CD4-positive, CD25-positive, alpha-beta regulatory T cell (primary cell): ENCODE measurements at regions not wholly inside any gene's neighbourhood (a gene's known extent, or its start where the extent isn't known, plus 50 kb on each side); places are given as distances from the start of the nearest gene placed in this dataset.
"Not testable (repeated sequence)": the region's sequence is repeated elsewhere in the genome, so short reads cannot be mapped to it uniquely, and the experiment has no call there.

Source experiments
- ATAC-seq, 2 donors: fragments of 150-1000 bp; cut with Tn5 transposase; one replicate each; pipeline ENCODE4 v1.10.0; 2021; ENCODE audit warnings: low read depth in 2 of 2, moderate number of reproducible peaks in 2 of 2, moderate library complexity in 1 of 2
- DNase-seq, 3 donors: peaks; one replicate each; pipeline versions ENCODE4 v3.0.0 to v3.0.0-alpha.2; 2012 to 2022; ENCODE audit warnings: mixed read lengths in 1 of 3
- H3K27ac ChIP-seq: one replicate; pipeline ENCODE4 v1.7.0; 2013; ENCODE audit warnings: mild to moderate bottlenecking, low read length; ENCODE audit not compliant: insufficient read depth, poor library complexity, severe bottlenecking
- H3K27me3 ChIP-seq: one replicate; pipeline ENCODE4 v1.7.0; 2013; ENCODE audit warnings: low read length; ENCODE audit not compliant: control insufficient read depth, insufficient read depth
- H3K36me3 ChIP-seq: one replicate; pipeline ENCODE4 v1.7.0; 2013; ENCODE audit warnings: mild to moderate bottlenecking, low read length, moderate library complexity; ENCODE audit not compliant: control insufficient read depth, insufficient read depth
- H3K4me1 ChIP-seq: 2 replicates; pipeline ENCODE4 v1.7.0; 2013; ENCODE audit warnings: mild to moderate bottlenecking, low read length; ENCODE audit not compliant: insufficient read depth, control insufficient read depth, poor library complexity, severe bottlenecking
- H3K4me3 ChIP-seq: one replicate; pipeline ENCODE4 v1.7.0; 2013; ENCODE audit warnings: low read depth, mild to moderate bottlenecking, low read length, moderate library complexity
- H3K9me3 ChIP-seq, 2 experiments: 1 replicate in 1 of 2; 2 replicates in 1 of 2; pipeline ENCODE4 v1.7.0; 2013; ENCODE audit warnings: low read length in 2 of 2, mild to moderate bottlenecking in 1 of 2, moderate library complexity in 1 of 2; ENCODE audit not compliant: control insufficient read depth in 2 of 2
- H3K27ac Mint-ChIP-seq, 3 donors: one replicate each; pipeline ENCODE4 v1.8.0; 2020 to 2022; ENCODE audit warnings: mild to moderate bottlenecking in 3 of 3, mixed read lengths in 3 of 3, moderate library complexity in 2 of 3
- H3K27me3 Mint-ChIP-seq: one replicate; pipeline ENCODE4 v1.8.0; 2022; ENCODE audit warnings: mild to moderate bottlenecking, mixed read lengths
- H3K36me3 Mint-ChIP-seq: one replicate; pipeline ENCODE4 v1.8.0; 2020; ENCODE audit warnings: mixed read lengths
- H3K4me1 Mint-ChIP-seq, 4 donors: one replicate each; pipeline ENCODE4 v1.8.0; 2020 to 2022; ENCODE audit warnings: mixed read lengths in 4 of 4, mild to moderate bottlenecking in 1 of 4
- H3K4me3 Mint-ChIP-seq, 4 donors: one replicate each; pipeline ENCODE4 v1.8.0; 2020 to 2022; ENCODE audit warnings: mild to moderate bottlenecking in 4 of 4, mixed read lengths in 4 of 4, moderate library complexity in 3 of 4
- H3K9me3 Mint-ChIP-seq, 7 donors: one replicate each; pipeline ENCODE4 v1.8.0; 2020 to 2022; ENCODE audit warnings: mixed read lengths in 7 of 7, mild to moderate bottlenecking in 3 of 7, moderate library complexity in 2 of 7

DNA sequence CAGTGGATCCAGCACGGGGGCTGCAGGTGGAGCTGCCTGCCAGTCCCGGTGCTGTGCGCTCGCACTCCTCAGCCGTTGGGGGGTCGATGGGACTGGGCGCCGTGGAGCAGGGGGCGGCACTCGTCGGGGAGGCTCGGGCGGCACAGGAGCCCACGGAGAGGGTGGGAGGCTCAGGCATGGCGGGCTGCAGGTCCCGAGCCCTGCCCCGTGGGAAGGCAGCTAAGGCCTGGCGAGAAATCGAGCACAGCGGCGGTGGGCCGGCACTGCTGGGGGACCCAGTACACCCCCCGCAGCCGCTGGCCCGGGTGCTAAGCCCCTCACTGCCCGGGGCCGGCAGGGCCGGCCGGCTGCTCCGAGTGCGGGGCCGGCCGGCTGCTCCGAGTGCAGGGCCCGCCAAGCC is 52.3 kb upstream of the MARK1 start:
- not testable (repeated sequence) for ATAC-seq, H3K27me3 Mint-ChIP-seq

GRCh38 chr1:220475141-220475540 is 52.8 kb upstream of the MARK1 start:
- not testable (repeated sequence) for H3K9me3 ChIP-seq, H3K27me3 ChIP-seq, DNase-seq, H3K4me3 Mint-ChIP-seq, ATAC-seq, H3K36me3 Mint-ChIP-seq, H3K36me3 ChIP-seq, H3K27me3 Mint-ChIP-seq, H3K27ac Mint-ChIP-seq, H3K4me1 Mint-ChIP-seq, H3K9me3 Mint-ChIP-seq, H3K4me3 ChIP-seq, H3K4me1 ChIP-seq, H3K27ac ChIP-seq

More for the DNA sequence above, 52.3 kb upstream of the MARK1 start:
- H3K9me3 Mint-ChIP-seq, H3K4me3 ChIP-seq, H3K27ac Mint-ChIP-seq, H3K9me3 ChIP-seq, H3K36me3 Mint-ChIP-seq, DNase-seq, H3K4me1 ChIP-seq, H3K27ac ChIP-seq, H3K4me1 Mint-ChIP-seq, H3K27me3 ChIP-seq, H3K36me3 ChIP-seq, H3K4me3 Mint-ChIP-seq: not testable (repeated sequence)

- Histone ChIP-seq H3K4me3 (no peak overlapping the region), H3K27ac (no peak overlapping the region), H3K27me3 (no peaks in the 10 kb centered on the region), H3K4me1 (no peaks in the 10 kb centered on the region), H3K36me3 (no peaks in the 10 kb centered on the region), H3K9me3 (no peaks in the 10 kb centered on the region)
- no peaks in the 10 kb centered on the region for H3K27me3 Mint-ChIP-seq
- peaks cover 0 to 8% (median 0%) of the 10 kb centered on the region in 7 donors for H3K9me3 Mint-ChIP-seq
- H3K4me1 Mint-ChIP-seq = no peaks in the 10 kb centered on the region
- H3K4me3 Mint-ChIP-seq = no peak overlapping the region
- ATAC-seq = no peak
- DNase-seq = no peak
- H3K36me3 Mint-ChIP-seq = no peaks in the 10 kb centered on the region
- no peak overlapping the region for H3K27ac Mint-ChIP-seq
Measured at GRCh38 chr1:220473440-220473839, 54.5 kb upstream of the MARK1 start.

- Mint-ChIP-seq H3K4me1 (no peaks in the 10 kb centered on the region), H3K9me3 (peaks cover 0 to 6% (median 0%) of the 10 kb centered on the region in 7 donors), H3K27ac (no peak overlapping the region), H3K27me3 (no peaks in the 10 kb centered on the region), H3K4me3 (no peak overlapping the region), H3K36me3 (no peaks in the 10 kb centered on the region)
- H3K4me1 ChIP-seq = no peaks in the 10 kb centered on the region
- no peak overlapping the region for H3K4me3 ChIP-seq
- H3K9me3 ChIP-seq = no peaks in the 10 kb centered on the region
- no peaks in the 10 kb centered on the region for H3K36me3 ChIP-seq
- H3K27ac ChIP-seq = no peak overlapping the region
- H3K27me3 ChIP-seq = peaks cover 2% of the 10 kb centered on the region
- ATAC-seq (no peak), DNase-seq (no peak)
Measured at GRCh38 chr1:220462752-220463151, 65.2 kb upstream of the MARK1 start.

- Histone ChIP-seq H3K27me3 (peaks cover 2% of the 10 kb centered on the region), H3K9me3 (no peaks in the 10 kb centered on the region), H3K4me1 (no peaks in the 10 kb centered on the region), H3K36me3 (no peaks in the 10 kb centered on the region), H3K4me3 (no peak overlapping the region), H3K27ac (no peak overlapping the region)
- DNase-seq = no peak
- no peaks in the 10 kb centered on the region for H3K36me3 Mint-ChIP-seq
- no peak overlapping the region for H3K4me3 Mint-ChIP-seq
- no peak for ATAC-seq
- no peak overlapping the region for H3K27ac Mint-ChIP-seq
- H3K4me1 Mint-ChIP-seq = no peaks in the 10 kb centered on the region
- peaks cover 0 to 2% (median 0%) of the 10 kb centered on the region in 7 donors for H3K9me3 Mint-ChIP-seq
- peaks cover 5% of the 10 kb centered on the region for H3K27me3 Mint-ChIP-seq
Measured at GRCh38 chr1:220458936-220459335, 69.0 kb upstream of the MARK1 start.

DNA sequence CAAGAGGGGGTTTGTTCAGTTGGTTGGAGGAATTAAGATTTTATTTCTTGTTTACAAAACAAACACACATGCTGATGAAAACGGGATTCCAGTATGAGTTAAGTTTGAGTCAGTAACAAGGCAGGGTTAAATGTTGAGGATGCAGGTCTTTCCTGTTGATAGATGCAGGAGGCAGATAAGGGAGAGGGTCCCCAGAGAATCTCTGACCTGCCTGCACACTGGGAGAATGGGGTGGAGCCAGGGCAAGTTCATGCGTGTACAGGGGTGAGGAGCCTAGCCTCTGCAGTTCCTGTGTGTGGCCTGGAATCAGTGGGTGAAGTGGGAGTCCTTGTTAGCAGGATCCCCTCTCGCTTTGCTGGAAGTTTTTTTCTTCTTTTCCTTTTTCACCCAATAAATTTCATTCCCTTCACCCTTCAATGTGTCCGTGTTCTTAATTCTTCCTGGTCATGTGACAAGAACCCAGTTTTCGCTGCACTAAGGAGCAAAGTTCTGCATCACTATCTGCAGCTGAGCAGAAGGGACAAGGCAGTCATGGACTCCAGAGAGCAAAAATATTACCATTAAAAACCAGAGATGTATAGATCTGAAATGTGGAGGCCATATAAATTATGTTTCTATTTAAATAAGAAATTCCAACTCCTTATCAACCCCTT is 69.9 kb upstream of the MARK1 start:
- no peak overlapping the region for H3K27ac ChIP-seq
- no peak for DNase-seq
- Mint-ChIP-seq H3K27ac (no peak overlapping the region), H3K36me3 (no peaks in the 10 kb centered on the region), H3K27me3 (peaks cover 5% of the 10 kb centered on the region), H3K4me1 (no peaks in the 10 kb centered on the region), H3K4me3 (no peak overlapping the region), H3K9me3 (peaks cover 0 to 3% (median 0%) of the 10 kb centered on the region in 7 donors)
- no peaks in the 10 kb centered on the region for H3K4me1 ChIP-seq
- ATAC-seq = no peak
- no peak overlapping the region for H3K4me3 ChIP-seq
- peaks cover 2% of the 10 kb centered on the region for H3K27me3 ChIP-seq
- no peaks in the 10 kb centered on the region for H3K36me3 ChIP-seq
- no peaks in the 10 kb centered on the region for H3K9me3 ChIP-seq

GRCh38 chr1:220455559-220455958 is 72.4 kb upstream of the MARK1 start:
- DNase-seq (no peak), ATAC-seq (no peak)
- no peak overlapping the region for H3K4me3 ChIP-seq
- H3K27me3 ChIP-seq = no peaks in the 10 kb centered on the region
- no peak overlapping the region for H3K27ac Mint-ChIP-seq
- H3K4me1 ChIP-seq = no peaks in the 10 kb centered on the region
- no peaks in the 10 kb centered on the region for H3K4me1 Mint-ChIP-seq
- H3K27me3 Mint-ChIP-seq = peaks cover 9% of the 10 kb centered on the region
- H3K9me3 Mint-ChIP-seq = peaks cover 0 to 4% (median 0%) of the 10 kb centered on the region in 7 donors
- H3K36me3 Mint-ChIP-seq = no peaks in the 10 kb centered on the region
- H3K9me3 ChIP-seq = no peaks in the 10 kb centered on the region
- no peaks in the 10 kb centered on the region for H3K36me3 ChIP-seq
- no peak overlapping the region for H3K4me3 Mint-ChIP-seq
- H3K27ac ChIP-seq = no peak overlapping the region

DNA sequence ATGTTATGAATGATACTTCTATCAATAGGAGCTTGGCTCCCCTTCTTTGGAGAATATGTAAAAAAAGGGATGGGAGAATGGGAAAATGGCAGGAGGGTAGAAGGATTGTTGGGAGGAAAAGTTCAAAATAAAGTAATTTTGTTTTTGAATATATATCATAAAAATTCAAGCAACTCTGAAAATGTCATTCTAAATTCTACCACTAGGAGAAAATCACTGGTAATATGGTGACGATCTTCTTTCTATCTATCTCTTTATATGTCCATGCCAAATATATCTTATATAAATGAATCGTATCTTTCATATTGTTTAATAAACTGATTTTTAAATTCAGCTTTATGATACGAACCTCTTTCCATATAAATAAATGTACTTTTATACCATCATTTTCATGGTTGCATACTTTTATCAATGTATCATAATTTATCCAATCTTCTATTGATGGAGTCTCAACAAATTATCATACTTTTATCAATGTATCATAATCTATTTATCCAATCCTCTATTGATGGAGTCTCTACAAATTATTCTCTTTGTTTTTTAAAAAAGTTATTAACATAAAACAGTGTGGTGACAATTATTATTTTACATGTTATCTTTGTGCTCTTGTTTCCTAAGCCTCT is 73.7 kb upstream of the MARK1 start:
- Mint-ChIP-seq H3K27ac (no peak overlapping the region), H3K4me3 (no peak overlapping the region), H3K4me1 (no peaks in the 10 kb centered on the region), H3K27me3 (peaks cover 9% of the 10 kb centered on the region), H3K9me3 (peaks cover 0 to 4% (median 0%) of the 10 kb centered on the region in 7 donors), H3K36me3 (no peaks in the 10 kb centered on the region)
- no peaks in the 10 kb centered on the region for H3K36me3 ChIP-seq
- H3K27ac ChIP-seq = no peak overlapping the region
- no peaks in the 10 kb centered on the region for H3K4me1 ChIP-seq
- no peaks in the 10 kb centered on the region for H3K9me3 ChIP-seq
- no peaks in the 10 kb centered on the region for H3K27me3 ChIP-seq
- ATAC-seq (no peak), DNase-seq (no peak)
- H3K4me3 ChIP-seq = no peak overlapping the region
